Sigmoid colon (tissue), 6 donors: ENCODE measurements at regions not wholly inside any gene's neighbourhood (a gene's known extent, or its start where the extent isn't known, plus 50 kb on each side); places are given as distances from the start of the nearest gene placed in this dataset.

Source experiments
- DNase-seq: peaks from one replicate; pipeline ENCODE4 v3.0.0-alpha.2; 2019
- H3K27ac ChIP-seq, 4 donors: fragments of 200-600 bp; sonication (generic); one replicate each; pipeline ENCODE4 v1.5.1; 2016 to 2019; ENCODE audit warnings: mild to moderate bottlenecking in 1 of 4
- H3K27me3 ChIP-seq, 3 donors: fragments of 200-600 bp; sonication (generic); one replicate each; pipeline ENCODE4 v1.5.1; 2019; ENCODE audit warnings: mild to moderate bottlenecking in 1 of 3
- H3K36me3 ChIP-seq, 4 donors: fragments of 200-600 bp; sonication (generic); one replicate each; pipeline ENCODE4 v1.5.1; 2016 to 2019
- H3K4me1 ChIP-seq, 4 donors: fragments of 200-600 bp; sonication (generic); one replicate each; pipeline ENCODE4 v1.5.1; 2017 to 2019
- H3K4me3 ChIP-seq, 4 donors: fragments of 200-600 bp; sonication (generic); one replicate each; pipeline ENCODE4 v1.5.1; 2017 to 2019; ENCODE audit warnings: mild to moderate bottlenecking in 2 of 4, moderate library complexity in 1 of 4
- H3K9me3 ChIP-seq, 4 donors: fragments of 200-600 bp in 3 of 4; sonication (generic) in 3 of 4; one replicate each; pipeline versions ENCODE4 v1.5.1 to v1.6.1; 2013 to 2019
- CTCF ChIP-seq, 4 experiments: fragments of 450-650 bp in 3 of 4; fragments of 200-600 bp in 1 of 4; IDR thresholded peaks; one replicate each; pipeline ENCODE4 v1.5.1; 2016 to 2019; ENCODE audit warnings: antibody characterized with exemption in 4 of 4, mild to moderate bottlenecking in 3 of 4, moderate library complexity in 2 of 4
- EP300 ChIP-seq, 4 donors: sonication (generic); formaldehyde crosslinking; IDR thresholded peaks; one replicate each; pipeline ENCODE4 v1.6.1; 2017; ENCODE audit warnings: antibody characterized with exemption in 4 of 4
- POLR2A ChIP-seq, 2 donors: fragments of 450-650 bp; IDR thresholded peaks; one replicate each; pipeline ENCODE4 v1.6.1; 2016; ENCODE audit warnings: antibody characterized with exemption in 2 of 2, mild to moderate bottlenecking in 2 of 2, moderate library complexity in 2 of 2
- POLR2AphosphoS5 ChIP-seq, 4 donors: sonication (generic); formaldehyde crosslinking; IDR thresholded peaks; one replicate each; pipeline ENCODE4 v1.6.1; 2017; ENCODE audit warnings: antibody characterized with exemption in 4 of 4
- WGBS, 2 donors: extraction: QIAGEN DNeasy Blood & Tissue Kit; methylation state at CpG; one replicate each; pipeline ENCODE4 v1.1.7; 2013; 5-methylcytosine and 5-hydroxymethylcytosine counted together
- intact Hi-C: fragments of 100-400 bp; cut with DNase I; formaldehyde crosslinking; loops from one replicate; pipeline ENCODE4 v1.15.1; 2023
- donor health status: healthy with polysubstance abuse.
- donor health status: healthy.

- Histone ChIP-seq H3K27me3 (no peaks in the 10 kb centered on the region), H3K4me1 (no peaks in the 10 kb centered on the region), H3K4me3 (no peak overlapping the region), H3K9me3 (no peaks in the 10 kb centered on the region), H3K27ac (no peak overlapping the region), H3K36me3 (no peaks in the 10 kb centered on the region)
- TF ChIP-seq POLR2AphosphoS5 (IDR thresholded peaks at IDR 0.05) (no peak), POLR2A (IDR thresholded peaks at IDR 0.05) (no peak), CTCF (IDR thresholded peaks at IDR 0.05) (no peak), EP300 (IDR thresholded peaks at IDR 0.05) (no peak)
- intact Hi-C loops, result no loop called here
- DNase-seq, result no peak
Measured at GRCh38 chr3:110929816-110930215, 141.8 kb upstream of the NECTIN3 start.

- no peaks in the 10 kb centered on the region for H3K36me3 ChIP-seq
- H3K27ac ChIP-seq, result no peak overlapping the region
- no peak overlapping the region for H3K4me3 ChIP-seq
- H3K27me3 ChIP-seq, result no peaks in the 10 kb centered on the region
- 63 to 81% methylated on average over 1 of the region's 1 CpG for WGBS, 2 donors
- no peaks in the 10 kb centered on the region for H3K4me1 ChIP-seq
- DNase-seq, result no peak
- no peaks in the 10 kb centered on the region for H3K9me3 ChIP-seq
- no peak for TF ChIP-seq CTCF (IDR thresholded peaks at IDR 0.05)
- TF ChIP-seq EP300 (IDR thresholded peaks at IDR 0.05), result no peak
- no peak for TF ChIP-seq POLR2A (IDR thresholded peaks at IDR 0.05)
- no peak for TF ChIP-seq POLR2AphosphoS5 (IDR thresholded peaks at IDR 0.05)
- intact Hi-C loops, result no loop called here
Measured at GRCh38 chr3:110932567-110932966, 139.0 kb upstream of the NECTIN3 start.

- no peak for TF ChIP-seq POLR2A (IDR thresholded peaks at IDR 0.05)
- TF ChIP-seq POLR2AphosphoS5 (IDR thresholded peaks at IDR 0.05), result no peak
- H3K4me1 ChIP-seq, result no peaks in the 10 kb centered on the region
- 28 to 68% methylated on average over 4 of the region's 4 CpGs for WGBS, 2 donors
- no peak overlapping the region for H3K27ac ChIP-seq
- DNase-seq, result no peak
- no peaks in the 10 kb centered on the region for H3K36me3 ChIP-seq
- H3K9me3 ChIP-seq, result no peaks in the 10 kb centered on the region
- H3K4me3 ChIP-seq, result no peak overlapping the region
- intact Hi-C loops, result no loop called here
- no peaks in the 10 kb centered on the region for H3K27me3 ChIP-seq
Measured at GRCh38 chr3:110933821-110934426, 137.7 kb upstream of the NECTIN3 start.

- intact Hi-C loops, result no loop called here
- H3K27ac ChIP-seq, result no peak overlapping the region
- no peak for DNase-seq
- no peak overlapping the region for H3K4me3 ChIP-seq
- no peaks in the 10 kb centered on the region for H3K36me3 ChIP-seq
- no peaks in the 10 kb centered on the region for H3K9me3 ChIP-seq
- TF ChIP-seq POLR2AphosphoS5 (IDR thresholded peaks at IDR 0.05), result no peak
- no peak for TF ChIP-seq CTCF (IDR thresholded peaks at IDR 0.05)
- no peak for TF ChIP-seq EP300 (IDR thresholded peaks at IDR 0.05)
- no peak for TF ChIP-seq POLR2A (IDR thresholded peaks at IDR 0.05)
- no peaks in the 10 kb centered on the region for H3K4me1 ChIP-seq
- no peaks in the 10 kb centered on the region for H3K27me3 ChIP-seq
Measured at GRCh38 chr3:110938629-110939028, 133.0 kb upstream of the NECTIN3 start.

GRCh38 chr3:110940055-110940454 lies 131.6 kb upstream of the NECTIN3 start:
- 4 to 15% methylated on average over 1 of the region's 1 CpG for WGBS, 2 donors

More at GRCh38 chr3:110940055-110940454, 131.6 kb upstream of the NECTIN3 start:
- H3K9me3 ChIP-seq, result peaks cover 0 to 6% (median 4%) of the 10 kb centered on the region in 4 donors
- no peak overlapping the region for H3K27ac ChIP-seq
- H3K4me1 ChIP-seq, result no peaks in the 10 kb centered on the region
- intact Hi-C loops, result no loop called here
- H3K4me3 ChIP-seq, result no peak overlapping the region
- TF ChIP-seq POLR2A (IDR thresholded peaks at IDR 0.05) (no peak), CTCF (IDR thresholded peaks at IDR 0.05) (no peak), EP300 (IDR thresholded peaks at IDR 0.05) (no peak), POLR2AphosphoS5 (IDR thresholded peaks at IDR 0.05) (no peak)
- no peaks in the 10 kb centered on the region for H3K36me3 ChIP-seq
- no peak for DNase-seq
- H3K27me3 ChIP-seq, result no peaks in the 10 kb centered on the region
